MM.1S (cell line): ENCODE measurements at regions not wholly inside any gene's neighbourhood (a gene's known extent, or its start where the extent isn't known, plus 50 kb on each side); places are given as distances from the start of the nearest gene placed in this dataset.

Experiments used
- DNase-seq: peaks from one replicate; pipeline ENCODE4 v3.0.0-alpha.2; 2015
- H2AFZ ChIP-seq: fragments of 300-600 bp; sonication (generic); 2 replicates; pipeline ENCODE4 v1.6.0; 2016; ENCODE audit warnings: antibody characterized with exemption, low read length
- H3F3A ChIP-seq: fragments of 300-600 bp; sonication (generic); 2 replicates; pipeline ENCODE4 v1.6.1; 2016; ENCODE audit warnings: mild to moderate bottlenecking, antibody characterized with exemption, low read length, moderate library complexity, mixed read lengths; ENCODE audit not compliant: insufficient read depth
- H3K27ac ChIP-seq: fragments of 300-600 bp; sonication (generic); 2 replicates; pipeline ENCODE4 v1.5.1; 2016; ENCODE audit warnings: mild to moderate bottlenecking, low read length
- H3K27me3 ChIP-seq: fragments of 300-600 bp; sonication (generic); replicated peaks from 2 replicates; pipeline ENCODE4 v1.6.0; 2016; ENCODE audit warnings: low read length; ENCODE audit not compliant: insufficient read depth
- H3K36me3 ChIP-seq: fragments of 300-600 bp; sonication (generic); replicated peaks from 2 replicates; pipeline ENCODE4 v1.6.1; 2016; ENCODE audit warnings: mild to moderate bottlenecking, low read length, mixed read lengths; ENCODE audit not compliant: insufficient read depth
- H3K4me1 ChIP-seq: fragments of 300-600 bp; sonication (generic); 2 replicates; pipeline ENCODE4 v1.6.1; 2016; ENCODE audit warnings: low read length, mixed read lengths
- H3K4me2 ChIP-seq: fragments of 300-600 bp; sonication (generic); 2 replicates; pipeline ENCODE4 v1.6.0; 2016; ENCODE audit warnings: low read depth, low read length
- H3K4me3 ChIP-seq: fragments of 300-600 bp; sonication (generic); 2 replicates; pipeline ENCODE4 v1.5.1; 2016; ENCODE audit warnings: low read length, mixed read lengths
- H3K79me2 ChIP-seq: fragments of 300-600 bp; sonication (generic); 2 replicates; pipeline ENCODE4 v1.6.1; 2016; ENCODE audit warnings: mixed run types, low read length, mixed read lengths
- H3K9ac ChIP-seq: fragments of 300-600 bp; sonication (generic); 2 replicates; pipeline ENCODE4 v1.6.1; 2016; ENCODE audit warnings: low read length, mixed read lengths
- H3K9me2 ChIP-seq: fragments of 300-600 bp; sonication (generic); replicated peaks from 2 replicates; pipeline ENCODE4 v1.6.1; 2016; ENCODE audit warnings: mild to moderate bottlenecking, low read length, mixed read lengths; ENCODE audit not compliant: insufficient read depth
- H3K9me3 ChIP-seq: fragments of 300-600 bp; sonication (generic); replicated peaks from 2 replicates; pipeline ENCODE4 v1.6.1; 2016; ENCODE audit warnings: mild to moderate bottlenecking, low read length, mixed read lengths; ENCODE audit not compliant: insufficient read depth
- H4K20me1 ChIP-seq: fragments of 300-600 bp; sonication (generic); 2 replicates; pipeline ENCODE4 v1.6.1; 2016; ENCODE audit warnings: mild to moderate bottlenecking, low read length, moderate library complexity, mixed read lengths; ENCODE audit not compliant: insufficient read depth
- EZH2 ChIP-seq: fragments of 300-600 bp; sonication (generic); optimal IDR thresholded peaks from 2 replicates; pipeline ENCODE3; 2017; ENCODE audit warnings: low read depth, mild to moderate bottlenecking, antibody characterized with exemption, low read length, mixed read lengths
- EZH2phosphoT487 ChIP-seq: fragments of 300-600 bp; sonication (generic); IDR thresholded peaks from 2 replicates; pipeline ENCODE4 v1.6.1; 2018; ENCODE audit warnings: antibody characterized with exemption, low read length
- TF ChIP-seq, protein P1 (sequence below): fragments of 300-600 bp; sonication (generic); IDR thresholded peaks from 2 replicates; pipeline ENCODE4 v1.5.1; 2016; ENCODE audit warnings: antibody characterized with exemption, low read length, mixed read lengths

DNA sequence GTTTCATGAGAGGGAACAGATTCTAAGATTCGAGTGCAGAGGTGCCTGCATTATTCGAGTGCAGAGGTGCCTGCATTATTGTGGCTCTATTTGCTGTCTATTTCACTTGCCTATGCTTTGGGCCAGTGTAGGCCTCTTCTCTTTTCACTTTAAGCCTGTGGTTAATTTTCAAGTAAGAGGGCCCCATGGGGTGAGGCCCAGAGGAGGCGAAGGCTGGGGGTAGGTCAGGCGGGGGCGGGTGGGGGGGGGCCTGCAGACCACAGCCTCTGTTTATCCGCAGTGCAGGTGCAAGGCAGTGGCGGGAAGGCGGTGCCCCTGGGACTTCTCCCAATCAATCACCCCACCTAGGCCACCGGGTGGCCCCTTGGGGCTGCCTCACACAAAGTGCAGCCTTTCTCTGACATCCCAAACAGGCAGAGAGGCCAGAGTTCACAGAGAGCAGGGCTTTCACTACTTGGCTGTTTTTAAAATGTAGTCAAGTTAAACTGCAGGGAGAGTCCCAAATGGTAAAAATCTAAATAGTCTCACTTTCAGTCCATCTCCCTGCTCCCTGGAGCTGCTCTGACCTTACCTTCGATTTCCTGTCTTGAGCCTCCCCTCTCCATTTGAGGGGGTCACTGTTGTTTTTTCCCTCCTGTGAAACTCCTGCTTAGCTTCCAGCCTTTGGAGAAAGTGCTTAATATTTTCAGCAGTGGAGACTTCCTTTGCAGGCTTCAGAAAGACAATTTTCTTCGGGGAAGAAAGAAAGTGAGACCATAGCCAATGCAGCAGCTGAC is 249.0 kb downstream of the DLEU7 start:
- H2AFZ ChIP-seq = no peak overlapping the region
- no peak overlapping the region for H3K9ac ChIP-seq
- H3K79me2 ChIP-seq = no peaks in the 10 kb centered on the region
- H3K27ac ChIP-seq = no peak overlapping the region
- DNase-seq = peak; percentile 16
- no peaks in the 10 kb centered on the region for H3K4me1 ChIP-seq
- H3K9me3 ChIP-seq = no peaks in the 10 kb centered on the region
- H3K4me2 ChIP-seq = no peak overlapping the region
- no peaks in the 10 kb centered on the region for H4K20me1 ChIP-seq
- TF ChIP-seq, protein P1, sequence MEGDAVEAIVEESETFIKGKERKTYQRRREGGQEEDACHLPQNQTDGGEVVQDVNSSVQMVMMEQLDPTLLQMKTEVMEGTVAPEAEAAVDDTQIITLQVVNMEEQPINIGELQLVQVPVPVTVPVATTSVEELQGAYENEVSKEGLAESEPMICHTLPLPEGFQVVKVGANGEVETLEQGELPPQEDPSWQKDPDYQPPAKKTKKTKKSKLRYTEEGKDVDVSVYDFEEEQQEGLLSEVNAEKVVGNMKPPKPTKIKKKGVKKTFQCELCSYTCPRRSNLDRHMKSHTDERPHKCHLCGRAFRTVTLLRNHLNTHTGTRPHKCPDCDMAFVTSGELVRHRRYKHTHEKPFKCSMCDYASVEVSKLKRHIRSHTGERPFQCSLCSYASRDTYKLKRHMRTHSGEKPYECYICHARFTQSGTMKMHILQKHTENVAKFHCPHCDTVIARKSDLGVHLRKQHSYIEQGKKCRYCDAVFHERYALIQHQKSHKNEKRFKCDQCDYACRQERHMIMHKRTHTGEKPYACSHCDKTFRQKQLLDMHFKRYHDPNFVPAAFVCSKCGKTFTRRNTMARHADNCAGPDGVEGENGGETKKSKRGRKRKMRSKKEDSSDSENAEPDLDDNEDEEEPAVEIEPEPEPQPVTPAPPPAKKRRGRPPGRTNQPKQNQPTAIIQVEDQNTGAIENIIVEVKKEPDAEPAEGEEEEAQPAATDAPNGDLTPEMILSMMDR = no peak
- no peak for TF ChIP-seq EZH2
- no peak for TF ChIP-seq EZH2phosphoT487
- H3K36me3 ChIP-seq = no peaks in the 10 kb centered on the region
- no peak overlapping the region for H3K4me3 ChIP-seq
- H3K27me3 ChIP-seq = no peaks in the 10 kb centered on the region
- no peaks in the 10 kb centered on the region for H3K9me2 ChIP-seq
- no peaks in the 10 kb centered on the region for H3F3A ChIP-seq

DNA sequence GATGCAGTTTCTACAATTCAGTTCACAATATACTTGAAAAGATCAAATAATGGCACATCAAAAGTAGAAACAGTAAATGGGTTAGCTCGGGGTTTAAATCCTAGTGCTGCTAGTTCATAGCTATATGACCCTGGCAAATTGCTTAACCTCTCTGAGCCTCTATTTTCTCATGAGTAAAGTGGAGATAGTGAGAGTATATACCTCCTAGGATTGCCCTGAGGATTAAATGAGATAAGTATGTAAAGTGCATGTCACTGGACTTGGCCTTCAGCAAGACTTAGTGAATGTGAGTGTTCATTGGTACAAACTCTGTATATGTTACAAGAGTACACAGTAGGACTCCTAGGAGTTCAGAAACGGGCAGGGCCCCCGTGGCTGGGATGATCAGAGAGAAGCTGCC is 248.3 kb downstream of the DLEU7 start:
- Histone ChIP-seq H3K9ac (no peak overlapping the region), H3K27me3 (no peaks in the 10 kb centered on the region), H3F3A (no peaks in the 10 kb centered on the region), H3K9me2 (no peaks in the 10 kb centered on the region), H3K9me3 (no peaks in the 10 kb centered on the region), H4K20me1 (no peaks in the 10 kb centered on the region), H2AFZ (no peak overlapping the region), H3K36me3 (no peaks in the 10 kb centered on the region), H3K4me2 (no peak overlapping the region), H3K4me1 (no peaks in the 10 kb centered on the region), H3K4me3 (no peak overlapping the region), H3K79me2 (no peaks in the 10 kb centered on the region), H3K27ac (no peak overlapping the region)
- DNase-seq = no peak
- no peak for TF ChIP-seq EZH2phosphoT487
- TF ChIP-seq, protein P1 = no peak
- no peak for TF ChIP-seq EZH2

DNA sequence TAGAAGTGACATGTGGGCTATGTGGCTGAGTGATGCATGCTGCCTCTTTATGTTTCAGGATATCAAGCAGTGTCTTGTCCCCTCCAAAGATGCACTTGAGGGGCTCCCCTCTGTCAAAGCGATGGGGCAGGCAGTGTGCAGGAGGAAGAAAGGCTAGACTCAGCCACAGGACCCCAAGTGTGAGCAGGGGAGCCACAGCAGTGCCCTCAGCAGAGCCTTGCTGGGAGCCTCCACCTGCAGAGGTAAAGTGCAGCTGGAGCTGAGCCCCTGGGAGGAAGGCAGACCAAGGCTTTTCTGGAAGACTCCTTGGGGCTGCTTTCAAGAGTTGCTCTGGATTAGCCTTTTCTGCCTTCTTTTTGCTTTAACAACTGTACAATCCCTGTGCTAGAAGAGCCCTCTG is 247.3 kb downstream of the DLEU7 start:
- no peaks in the 10 kb centered on the region for H3K9me3 ChIP-seq
- no peaks in the 10 kb centered on the region for H3K27me3 ChIP-seq
- no peaks in the 10 kb centered on the region for H3F3A ChIP-seq
- no peak for DNase-seq
- H3K79me2 ChIP-seq = no peaks in the 10 kb centered on the region
- no peak overlapping the region for H2AFZ ChIP-seq
- no peak overlapping the region for H3K9ac ChIP-seq
- H4K20me1 ChIP-seq = no peaks in the 10 kb centered on the region
- TF ChIP-seq EZH2 (no peak), EZH2phosphoT487 (no peak)
- TF ChIP-seq, protein P1 = no peak
- no peaks in the 10 kb centered on the region for H3K4me1 ChIP-seq
- H3K27ac ChIP-seq = no peak overlapping the region
- no peak overlapping the region for H3K4me3 ChIP-seq
- H3K4me2 ChIP-seq = no peak overlapping the region
- H3K9me2 ChIP-seq = no peaks in the 10 kb centered on the region
- H3K36me3 ChIP-seq = no peaks in the 10 kb centered on the region
